ENCODE measurements at regions not wholly inside any gene's neighbourhood (a gene's known extent, or its start where the extent isn't known, plus 50 kb on each side); places are given as distances from the start of the nearest gene placed in this dataset.

- DNase-seq (ENCODE audit: low read depth) = no peak
- TF ChIP-seq, protein P1, sequence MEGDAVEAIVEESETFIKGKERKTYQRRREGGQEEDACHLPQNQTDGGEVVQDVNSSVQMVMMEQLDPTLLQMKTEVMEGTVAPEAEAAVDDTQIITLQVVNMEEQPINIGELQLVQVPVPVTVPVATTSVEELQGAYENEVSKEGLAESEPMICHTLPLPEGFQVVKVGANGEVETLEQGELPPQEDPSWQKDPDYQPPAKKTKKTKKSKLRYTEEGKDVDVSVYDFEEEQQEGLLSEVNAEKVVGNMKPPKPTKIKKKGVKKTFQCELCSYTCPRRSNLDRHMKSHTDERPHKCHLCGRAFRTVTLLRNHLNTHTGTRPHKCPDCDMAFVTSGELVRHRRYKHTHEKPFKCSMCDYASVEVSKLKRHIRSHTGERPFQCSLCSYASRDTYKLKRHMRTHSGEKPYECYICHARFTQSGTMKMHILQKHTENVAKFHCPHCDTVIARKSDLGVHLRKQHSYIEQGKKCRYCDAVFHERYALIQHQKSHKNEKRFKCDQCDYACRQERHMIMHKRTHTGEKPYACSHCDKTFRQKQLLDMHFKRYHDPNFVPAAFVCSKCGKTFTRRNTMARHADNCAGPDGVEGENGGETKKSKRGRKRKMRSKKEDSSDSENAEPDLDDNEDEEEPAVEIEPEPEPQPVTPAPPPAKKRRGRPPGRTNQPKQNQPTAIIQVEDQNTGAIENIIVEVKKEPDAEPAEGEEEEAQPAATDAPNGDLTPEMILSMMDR (conservative IDR thresholded peaks at IDR 0.05; ENCODE audit: low read depth, low read length) = no peak
- H3K4me3 ChIP-seq (ENCODE audit: low read length) = no peak overlapping the region
Measured at GRCh38 chr6:166834049-166834448, 122.3 kb downstream of the RNASET2 start.

GRCh38 chr6:166830891-166831363 is 125.4 kb downstream of the RNASET2 start:
- no peak for DNase-seq (ENCODE audit: low read depth)
- TF ChIP-seq, protein P1 (conservative IDR thresholded peaks at IDR 0.05; ENCODE audit: low read depth, low read length) = no peak
- no peak overlapping the region for H3K4me3 ChIP-seq (ENCODE audit: low read length)

- no peak overlapping the region for H3K4me3 ChIP-seq (ENCODE audit: low read length)
- DNase-seq (ENCODE audit: low read depth) = no peak
- TF ChIP-seq, protein P1 (conservative IDR thresholded peaks at IDR 0.05; ENCODE audit: low read depth, low read length) = no peak
Measured at GRCh38 chr6:166830185-166830890, 126.0 kb downstream of the RNASET2 start.

GRCh38 chr6:166826264-166826663 is 130.1 kb downstream of the RNASET2 start:
- H3K4me3 ChIP-seq (ENCODE audit: low read length) = no peak overlapping the region
- TF ChIP-seq, protein P1 (conservative IDR thresholded peaks at IDR 0.05; ENCODE audit: low read depth, low read length) = no peak
- DNase-seq (ENCODE audit: low read depth) = no peak

DNA sequence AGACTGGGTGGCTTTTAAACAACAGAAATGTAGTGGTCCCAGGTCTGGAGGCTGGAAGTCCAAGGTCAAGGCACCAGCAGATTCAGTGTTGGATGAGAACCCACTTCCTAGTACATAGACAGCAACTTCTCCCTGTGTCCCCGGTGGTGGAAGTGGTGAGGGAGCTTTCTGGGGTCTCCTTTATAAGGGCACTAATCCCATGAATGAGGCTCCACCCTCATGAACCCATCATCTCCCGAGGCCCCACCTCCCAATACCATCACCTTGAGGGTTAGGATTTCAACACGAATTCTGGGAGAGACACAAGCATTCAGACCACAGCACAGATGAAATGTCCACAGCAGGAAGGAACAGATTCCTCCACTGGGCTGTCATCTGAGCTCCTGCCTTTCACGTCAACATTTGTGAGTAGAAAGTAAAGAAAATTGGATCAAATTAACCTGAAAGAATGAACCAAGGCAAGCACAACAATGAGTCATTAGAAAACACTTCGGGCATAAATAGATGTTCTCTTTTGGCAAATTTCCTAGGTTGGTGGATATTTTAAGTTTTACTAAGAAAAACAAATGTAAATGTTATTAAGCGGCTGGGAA is 130.7 kb downstream of the RNASET2 start:
- no peak overlapping the region for H3K4me3 ChIP-seq (ENCODE audit: low read length)
- TF ChIP-seq, protein P1 (conservative IDR thresholded peaks at IDR 0.05; ENCODE audit: low read depth, low read length) = no peak
- peak; percentile 56 for DNase-seq (ENCODE audit: low read depth)

DNA sequence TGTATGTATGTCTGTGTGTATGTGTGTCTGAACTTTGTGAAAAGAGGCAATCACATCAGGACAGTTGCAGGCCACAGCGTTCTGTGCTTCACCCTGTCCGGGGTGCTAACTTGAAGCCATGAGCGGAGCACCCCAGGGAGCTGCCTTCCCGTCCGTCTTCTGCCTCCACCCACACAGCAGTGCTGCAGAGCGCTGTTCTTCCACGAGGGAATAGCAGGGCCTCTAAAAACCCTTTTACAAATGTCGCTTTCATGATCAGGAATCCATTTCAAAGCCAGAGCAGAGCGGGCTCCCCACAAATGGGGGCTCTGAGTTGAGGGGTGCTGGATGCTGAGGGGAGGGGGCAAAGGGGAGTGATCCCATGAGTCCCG is 131.5 kb downstream of the RNASET2 start:
- no peak overlapping the region for H3K4me3 ChIP-seq (ENCODE audit: low read length)
- no peak for DNase-seq (ENCODE audit: low read depth)
- TF ChIP-seq, protein P1 (conservative IDR thresholded peaks at IDR 0.05; ENCODE audit: low read depth, low read length) = no peak

Data from retinal pigment epithelial cell (primary cell).